HEK293T (cell line): ENCODE measurements at regions not wholly inside any gene's neighbourhood (a gene's known extent, or its start where the extent isn't known, plus 50 kb on each side); places are given as distances from the start of the nearest gene placed in this dataset.

Source experiments
- ARNT ChIP-seq: fragments of 450-650 bp; IDR thresholded peaks from 2 replicates; pipeline ENCODE4 v1.6.1; 2017; ENCODE audit warnings: mild to moderate bottlenecking
- BHLHE40 ChIP-seq: fragments of 450-650 bp; IDR thresholded peaks from 2 replicates; pipeline ENCODE4 v1.6.1; 2016; ENCODE audit warnings: mild to moderate bottlenecking, moderate library complexity, borderline replicate concordance
- FOXA1 ChIP-seq: fragments of 450-650 bp; IDR thresholded peaks from 2 replicates; pipeline ENCODE4 v1.6.1; 2016; ENCODE audit warnings: mild to moderate bottlenecking
- FOXM1 ChIP-seq: fragments of 450-650 bp; IDR thresholded peaks from 2 replicates; pipeline ENCODE4 v1.6.1; 2017; ENCODE audit warnings: mild to moderate bottlenecking, borderline replicate concordance
- HDGF ChIP-seq: fragments of 450-650 bp; IDR thresholded peaks from 2 replicates; pipeline ENCODE4 v1.6.1; 2017; ENCODE audit warnings: antibody characterized with exemption, borderline replicate concordance
- LEF1 ChIP-seq: fragments of 450-650 bp; IDR thresholded peaks from 2 replicates; pipeline ENCODE4 v1.6.1; 2017; ENCODE audit warnings: mild to moderate bottlenecking, borderline replicate concordance
- PKNOX1 ChIP-seq: fragments of 450-650 bp; IDR thresholded peaks from 2 replicates; pipeline ENCODE4 v1.6.1; 2016
- SP1 ChIP-seq: fragments of 450-650 bp; IDR thresholded peaks from 2 replicates; pipeline ENCODE4 v1.6.1; 2017
- SUZ12 ChIP-seq: fragments of 450-650 bp; IDR thresholded peaks from 2 replicates; pipeline ENCODE4 v1.6.1; 2016; ENCODE audit warnings: mild to moderate bottlenecking
- TARDBP ChIP-seq: fragments of 450-650 bp; IDR thresholded peaks from 2 replicates; pipeline ENCODE4 v1.6.1; 2016

GRCh38 chr14:86404989-86405649, 875.2 kb downstream of the FLRT2 start:
- TF ChIP-seq BHLHE40 (no peak), TARDBP (no peak), FOXM1 (no peak), SUZ12 (no peak), FOXA1 (no peak), ARNT (no peak), HDGF (no peak), PKNOX1 (no peak), LEF1 (no peak), SP1 (no peak)
